Ishikawa (cell line): ENCODE measurements at regions not wholly inside any gene's neighbourhood (a gene's known extent, or its start where the extent isn't known, plus 50 kb on each side); places are given as distances from the start of the nearest gene placed in this dataset.

Source experiments
- CEBPB ChIP-seq: IDR thresholded peaks from 2 replicates; pipeline ENCODE4 v1.6.1; 2012
- CREB1 ChIP-seq: IDR thresholded peaks from 2 replicates; pipeline ENCODE4 v1.6.1; 2012; ENCODE audit warnings: low read depth
- EGR1 ChIP-seq: IDR thresholded peaks from 2 replicates; pipeline ENCODE4 v1.6.1; 2012
- EP300 ChIP-seq: IDR thresholded peaks from 2 replicates; pipeline ENCODE4 v1.6.1; 2012; ENCODE audit warnings: borderline replicate concordance
- FOXM1 ChIP-seq: IDR thresholded peaks from 2 replicates; pipeline ENCODE4 v1.6.1; 2012; ENCODE audit warnings: low read depth, borderline replicate concordance
- MAX ChIP-seq: IDR thresholded peaks from 2 replicates; pipeline ENCODE4 v1.6.1; 2012
- NFIC ChIP-seq: IDR thresholded peaks from 2 replicates; pipeline ENCODE4 v1.6.1; 2012
- RAD21 ChIP-seq: IDR thresholded peaks from 2 replicates; pipeline ENCODE4 v1.6.1; 2012; ENCODE audit warnings: low read depth
- REST ChIP-seq: IDR thresholded peaks from 2 replicates; pipeline ENCODE4 v1.6.1; 2012; ENCODE audit warnings: low read depth, mild to moderate bottlenecking
- TAF1 ChIP-seq: IDR thresholded peaks from 2 replicates; pipeline ENCODE4 v1.6.1; 2012; ENCODE audit warnings: low read depth, mild to moderate bottlenecking
- TCF12 ChIP-seq: IDR thresholded peaks from 2 replicates; pipeline ENCODE4 v1.6.1; 2012; ENCODE audit warnings: low read depth
- TEAD4 ChIP-seq: IDR thresholded peaks from 2 replicates; pipeline ENCODE4 v1.6.1; 2012
- USF1 ChIP-seq: IDR thresholded peaks from 2 replicates; pipeline ENCODE4 v1.6.1; 2012
- YY1 ChIP-seq: IDR thresholded peaks from 2 replicates; pipeline ENCODE4 v1.6.1; 2012; ENCODE audit warnings: low read depth
- ZBTB7A ChIP-seq: IDR thresholded peaks from 2 replicates; pipeline ENCODE4 v1.6.1; 2012; ENCODE audit warnings: low read depth

DNA sequence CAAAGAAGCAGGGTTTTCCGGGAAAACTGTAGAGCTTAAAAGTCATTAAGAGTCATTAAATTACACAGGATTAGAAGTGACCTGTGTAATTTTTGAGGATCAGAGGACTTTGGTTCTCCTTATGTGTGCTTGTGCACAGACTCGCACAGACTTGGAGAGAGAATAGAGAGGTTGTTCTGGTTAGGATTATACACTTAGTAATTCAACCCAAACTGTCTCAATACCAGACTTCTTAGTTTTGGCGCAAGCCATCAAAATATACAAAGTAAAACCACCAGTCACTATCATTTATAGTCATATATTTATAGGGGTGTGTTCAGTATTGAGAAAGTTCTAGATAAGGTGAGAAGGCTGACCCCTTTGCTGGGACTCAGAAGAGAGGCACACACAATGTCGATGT lies 112.3 kb downstream of the HLX start:
- TF ChIP-seq RAD21 (no peak), MAX (no peak), NFIC (no peak), CREB1 (no peak), CEBPB (no peak), TEAD4 (no peak), EP300 (no peak), FOXM1 (no peak), REST (no peak), TAF1 (no peak), ZBTB7A (no peak), EGR1 (no peak), YY1 (no peak), USF1 (no peak), TCF12 (no peak)

DNA sequence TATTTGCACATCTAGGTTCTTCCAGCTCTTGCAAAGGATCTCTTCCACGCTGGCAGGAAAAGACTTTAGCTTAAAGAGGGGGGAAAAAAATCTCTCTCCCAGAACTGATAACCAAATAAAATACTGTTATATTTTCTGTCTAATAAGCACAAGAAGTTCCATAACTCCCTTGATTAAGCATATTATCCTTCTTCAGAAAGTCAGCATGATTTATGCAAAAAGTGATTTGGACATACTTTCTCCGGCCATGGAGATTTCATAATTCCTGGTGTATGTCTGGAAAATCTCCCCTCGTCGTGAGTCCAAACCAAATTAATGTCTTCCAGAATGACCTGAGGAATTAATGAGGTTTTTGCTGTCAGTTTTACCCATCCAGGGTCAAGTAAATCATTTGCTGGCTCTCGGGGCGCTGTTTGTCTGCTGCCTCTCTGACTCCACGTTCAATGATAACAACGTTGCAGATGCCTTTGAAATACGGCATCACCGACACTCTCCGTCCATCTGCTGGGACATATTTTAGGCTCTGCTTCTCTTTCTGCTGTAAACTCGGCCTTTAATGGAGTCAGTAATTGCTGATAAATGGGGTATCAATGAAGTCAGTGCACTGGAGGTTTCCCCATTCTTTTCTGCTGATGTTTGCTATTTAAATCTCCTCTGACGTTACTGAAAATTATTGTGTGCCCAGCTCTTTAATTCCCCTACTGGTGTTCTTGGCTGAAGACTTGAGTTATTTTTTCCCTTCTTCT lies 112.9 kb downstream of the HLX start:
- TF ChIP-seq CREB1 (no peak), RAD21 (no peak), YY1 (no peak), CEBPB (no peak), NFIC (no peak), TAF1 (no peak), EP300 (no peak), FOXM1 (no peak), REST (no peak), EGR1 (no peak), TCF12 (no peak), ZBTB7A (no peak), USF1 (no peak), MAX (no peak), TEAD4 (no peak)

DNA sequence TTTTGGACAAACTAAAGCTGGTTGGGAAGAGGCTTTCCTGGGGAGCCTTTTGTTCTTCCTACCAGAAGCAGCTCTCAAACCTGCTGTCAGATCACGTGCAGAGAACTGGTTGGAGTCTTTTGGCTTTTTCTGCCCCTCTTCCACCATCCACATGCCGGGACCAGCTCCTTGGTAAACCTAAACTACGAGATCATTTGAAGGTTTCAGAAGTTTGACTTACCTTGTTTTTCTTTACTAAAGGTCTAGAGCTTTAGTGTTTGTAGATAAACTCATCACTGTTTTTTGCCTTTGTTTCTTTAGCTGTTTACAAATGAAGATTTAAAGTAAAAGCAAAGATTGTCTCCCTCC lies 113.4 kb downstream of the HLX start:
- TF ChIP-seq TAF1 (no peak), TEAD4 (no peak), REST (no peak), CEBPB (no peak), TCF12 (no peak), NFIC (no peak), MAX (no peak), USF1 (no peak), RAD21 (no peak), EGR1 (no peak)

DNA sequence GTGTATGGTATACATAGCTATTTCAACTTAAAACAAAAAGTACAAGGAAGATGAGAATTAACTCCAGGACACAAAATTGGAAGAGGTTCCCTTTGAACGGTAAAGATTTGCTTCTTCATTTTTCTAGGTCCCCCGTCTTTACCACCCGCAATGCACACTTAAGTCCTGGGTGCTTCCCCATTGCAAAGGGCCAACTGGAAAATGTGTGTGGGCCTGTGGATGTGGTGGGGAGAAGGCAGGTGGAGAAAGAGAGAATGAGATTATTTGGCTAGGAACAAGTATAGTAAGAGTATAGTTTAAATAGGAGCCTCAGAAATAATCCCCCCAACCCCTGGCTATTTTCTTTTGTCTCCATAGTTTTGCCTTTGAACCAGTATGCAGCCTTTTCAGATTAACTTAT lies 115.4 kb downstream of the HLX start:
- TF ChIP-seq YY1 (no peak), EP300 (no peak), TCF12 (no peak), FOXM1 (no peak), NFIC (no peak), TEAD4 (no peak), CREB1 (no peak), MAX (no peak), ZBTB7A (no peak), TAF1 (no peak), CEBPB (no peak), EGR1 (no peak), RAD21 (no peak), REST (no peak), USF1 (no peak)
